Ishikawa (cell line): ENCODE measurements at regions not wholly inside any gene's neighbourhood (a gene's known extent, or its start where the extent isn't known, plus 50 kb on each side); places are given as distances from the start of the nearest gene placed in this dataset.

Experiments used
- CEBPB ChIP-seq: IDR thresholded peaks from 2 replicates; pipeline ENCODE4 v1.6.1; 2012
- CREB1 ChIP-seq: IDR thresholded peaks from 2 replicates; pipeline ENCODE4 v1.6.1; 2012; ENCODE audit warnings: low read depth
- EGR1 ChIP-seq: IDR thresholded peaks from 2 replicates; pipeline ENCODE4 v1.6.1; 2012
- EP300 ChIP-seq: IDR thresholded peaks from 2 replicates; pipeline ENCODE4 v1.6.1; 2012; ENCODE audit warnings: borderline replicate concordance
- FOXM1 ChIP-seq: IDR thresholded peaks from 2 replicates; pipeline ENCODE4 v1.6.1; 2012; ENCODE audit warnings: low read depth, borderline replicate concordance
- MAX ChIP-seq: IDR thresholded peaks from 2 replicates; pipeline ENCODE4 v1.6.1; 2012
- NFIC ChIP-seq: IDR thresholded peaks from 2 replicates; pipeline ENCODE4 v1.6.1; 2012
- RAD21 ChIP-seq: IDR thresholded peaks from 2 replicates; pipeline ENCODE4 v1.6.1; 2012; ENCODE audit warnings: low read depth
- TAF1 ChIP-seq: IDR thresholded peaks from 2 replicates; pipeline ENCODE4 v1.6.1; 2012; ENCODE audit warnings: low read depth, mild to moderate bottlenecking
- TCF12 ChIP-seq: IDR thresholded peaks from 2 replicates; pipeline ENCODE4 v1.6.1; 2012; ENCODE audit warnings: low read depth
- TEAD4 ChIP-seq: IDR thresholded peaks from 2 replicates; pipeline ENCODE4 v1.6.1; 2012
- USF1 ChIP-seq: IDR thresholded peaks from 2 replicates; pipeline ENCODE4 v1.6.1; 2012
- YY1 ChIP-seq: IDR thresholded peaks from 2 replicates; pipeline ENCODE4 v1.6.1; 2012; ENCODE audit warnings: low read depth
- ZBTB7A ChIP-seq: IDR thresholded peaks from 2 replicates; pipeline ENCODE4 v1.6.1; 2012; ENCODE audit warnings: low read depth
- TF ChIP-seq, protein P1 (sequence below): IDR thresholded peaks from 2 replicates; pipeline ENCODE4 v1.6.1; 2012; ENCODE audit warnings: low read depth, mild to moderate bottlenecking

GRCh38 chr7:136143271-136143670 is 166.1 kb upstream of the MTPN start:
- TF ChIP-seq TCF12 = no peak
- no peak for TF ChIP-seq RAD21
- no peak for TF ChIP-seq YY1
- TF ChIP-seq, protein P1, sequence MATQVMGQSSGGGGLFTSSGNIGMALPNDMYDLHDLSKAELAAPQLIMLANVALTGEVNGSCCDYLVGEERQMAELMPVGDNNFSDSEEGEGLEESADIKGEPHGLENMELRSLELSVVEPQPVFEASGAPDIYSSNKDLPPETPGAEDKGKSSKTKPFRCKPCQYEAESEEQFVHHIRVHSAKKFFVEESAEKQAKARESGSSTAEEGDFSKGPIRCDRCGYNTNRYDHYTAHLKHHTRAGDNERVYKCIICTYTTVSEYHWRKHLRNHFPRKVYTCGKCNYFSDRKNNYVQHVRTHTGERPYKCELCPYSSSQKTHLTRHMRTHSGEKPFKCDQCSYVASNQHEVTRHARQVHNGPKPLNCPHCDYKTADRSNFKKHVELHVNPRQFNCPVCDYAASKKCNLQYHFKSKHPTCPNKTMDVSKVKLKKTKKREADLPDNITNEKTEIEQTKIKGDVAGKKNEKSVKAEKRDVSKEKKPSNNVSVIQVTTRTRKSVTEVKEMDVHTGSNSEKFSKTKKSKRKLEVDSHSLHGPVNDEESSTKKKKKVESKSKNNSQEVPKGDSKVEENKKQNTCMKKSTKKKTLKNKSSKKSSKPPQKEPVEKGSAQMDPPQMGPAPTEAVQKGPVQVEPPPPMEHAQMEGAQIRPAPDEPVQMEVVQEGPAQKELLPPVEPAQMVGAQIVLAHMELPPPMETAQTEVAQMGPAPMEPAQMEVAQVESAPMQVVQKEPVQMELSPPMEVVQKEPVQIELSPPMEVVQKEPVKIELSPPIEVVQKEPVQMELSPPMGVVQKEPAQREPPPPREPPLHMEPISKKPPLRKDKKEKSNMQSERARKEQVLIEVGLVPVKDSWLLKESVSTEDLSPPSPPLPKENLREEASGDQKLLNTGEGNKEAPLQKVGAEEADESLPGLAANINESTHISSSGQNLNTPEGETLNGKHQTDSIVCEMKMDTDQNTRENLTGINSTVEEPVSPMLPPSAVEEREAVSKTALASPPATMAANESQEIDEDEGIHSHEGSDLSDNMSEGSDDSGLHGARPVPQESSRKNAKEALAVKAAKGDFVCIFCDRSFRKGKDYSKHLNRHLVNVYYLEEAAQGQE = no peak
- TF ChIP-seq ZBTB7A = no peak
- no peak for TF ChIP-seq TEAD4
- TF ChIP-seq CREB1 = no peak
- TF ChIP-seq TAF1 = no peak
- TF ChIP-seq FOXM1 = no peak
- TF ChIP-seq NFIC = no peak
- TF ChIP-seq USF1 = no peak
- TF ChIP-seq EP300 = no peak
- no peak for TF ChIP-seq MAX

DNA sequence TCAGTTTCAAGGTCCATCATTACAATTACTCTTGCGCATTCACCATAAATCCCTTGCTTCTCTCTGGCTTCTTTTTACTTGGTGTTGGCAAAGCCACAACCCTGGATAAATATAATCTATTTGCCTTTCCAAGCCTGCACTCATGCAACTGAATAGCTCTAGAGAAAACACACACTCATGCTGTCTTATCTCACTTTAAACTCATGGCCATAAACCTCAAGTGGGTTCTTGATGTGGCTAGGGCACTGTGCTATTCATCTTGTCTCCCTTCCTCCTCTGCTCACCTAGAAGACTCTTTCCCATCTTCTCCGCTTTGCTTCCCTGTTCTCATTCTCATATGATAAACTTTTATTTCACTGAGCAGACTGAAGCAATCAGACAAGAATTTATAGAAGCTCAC is 165.4 kb upstream of the MTPN start:
- TF ChIP-seq FOXM1 (no peak), USF1 (no peak), MAX (no peak), RAD21 (no peak), CREB1 (no peak), EP300 (no peak), NFIC (no peak), ZBTB7A (no peak), CEBPB (no peak), EGR1 (no peak), TCF12 (no peak), YY1 (no peak)

- TF ChIP-seq MAX (no peak), RAD21 (no peak), TEAD4 (no peak), USF1 (no peak), YY1 (no peak), EP300 (no peak)
These were observed 163.3 kb upstream of the MTPN start for GRCh38 chr7:136140469-136140868.

DNA sequence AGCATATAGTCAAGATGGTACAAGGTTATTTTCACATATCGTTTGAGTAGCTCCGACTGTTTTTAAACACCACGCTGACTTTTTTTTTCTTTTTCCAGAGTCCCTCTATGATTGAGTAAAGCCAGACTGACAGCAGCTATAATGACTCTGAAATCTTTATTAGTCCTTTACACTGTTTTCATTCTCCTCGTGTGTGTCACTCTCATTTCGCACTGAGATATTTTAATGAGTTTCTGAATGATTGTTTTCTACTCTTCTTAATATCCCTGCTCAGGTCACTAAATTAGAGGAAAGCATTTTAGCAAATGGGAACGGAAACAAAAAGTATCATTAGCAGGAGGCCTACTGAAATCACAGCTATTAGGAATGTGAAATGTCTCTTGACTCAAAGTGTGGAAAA is 162.3 kb upstream of the MTPN start:
- TF ChIP-seq TAF1 (no peak), CEBPB (no peak), EGR1 (no peak), TCF12 (no peak), FOXM1 (no peak), RAD21 (no peak), ZBTB7A (no peak), NFIC (no peak), CREB1 (no peak), EP300 (no peak), TEAD4 (no peak), YY1 (no peak), MAX (no peak), USF1 (no peak)
- TF ChIP-seq, protein P1 = no peak

DNA sequence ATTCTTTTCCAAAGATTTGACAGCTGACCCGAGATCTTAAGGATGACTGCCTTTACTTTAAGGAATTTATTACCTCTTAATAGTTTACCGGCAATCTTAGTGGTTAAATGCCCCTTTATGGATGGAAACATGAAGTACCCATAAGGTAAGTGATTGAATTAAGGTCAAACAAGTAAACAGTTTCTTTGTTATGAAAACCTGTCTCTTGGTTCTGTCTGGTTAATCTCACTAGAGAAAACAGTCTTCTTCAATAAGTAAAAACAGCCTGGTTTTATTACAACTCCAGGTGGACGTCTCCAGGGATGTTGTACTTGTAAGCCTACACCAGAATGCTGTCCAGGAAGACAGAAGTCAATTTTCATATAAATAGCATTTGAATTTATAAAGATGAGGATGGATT is 161.8 kb upstream of the MTPN start:
- TF ChIP-seq YY1 = no peak
- TF ChIP-seq EP300 = no peak
- no peak for TF ChIP-seq CREB1
- no peak for TF ChIP-seq CEBPB
- no peak for TF ChIP-seq NFIC
- no peak for TF ChIP-seq USF1
- no peak for TF ChIP-seq EGR1
- TF ChIP-seq, protein P1 = no peak
- TF ChIP-seq ZBTB7A = no peak
- no peak for TF ChIP-seq RAD21
- no peak for TF ChIP-seq MAX
